ENCODE measurements at regions not wholly inside any gene's neighbourhood (a gene's known extent, or its start where the extent isn't known, plus 50 kb on each side); places are given as distances from the start of the nearest gene placed in this dataset.

DNA sequence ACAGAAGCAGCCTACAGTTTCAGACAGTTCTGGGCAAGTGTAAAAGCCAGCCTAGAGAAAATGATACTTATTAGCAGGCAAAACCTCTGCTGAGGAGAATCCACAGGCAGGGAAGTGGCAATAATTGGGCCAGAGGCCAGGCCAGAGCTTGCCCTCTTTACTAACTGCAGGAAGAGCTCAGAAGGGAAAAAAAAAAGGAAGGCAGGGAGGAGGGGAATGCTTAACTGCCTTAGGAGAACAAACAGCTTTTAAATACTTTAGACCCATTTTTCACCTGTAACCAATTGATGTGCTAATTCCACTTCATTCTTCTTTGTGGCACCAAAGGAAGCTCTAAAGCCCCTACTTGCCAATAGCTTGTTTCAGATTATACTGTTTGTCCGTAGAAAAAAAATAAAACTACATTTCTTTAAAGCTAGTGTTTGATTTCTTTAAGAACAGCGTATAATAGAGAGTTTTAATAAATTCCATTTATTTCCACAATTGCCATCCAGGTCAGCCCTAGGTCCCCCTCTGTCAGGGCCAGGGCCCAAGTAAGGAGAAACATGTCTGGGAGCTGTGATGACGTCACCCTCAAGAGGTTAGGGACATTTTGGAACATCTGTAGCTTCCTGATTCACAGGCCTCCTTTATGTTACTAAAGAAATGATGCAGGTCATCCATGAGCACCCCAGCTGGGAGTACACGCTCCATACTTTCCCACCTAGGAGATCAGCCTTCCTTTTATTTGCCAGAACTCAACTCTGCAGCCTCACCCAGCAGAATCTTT lies 384.3 kb downstream of the CDC5L start:
- no peaks in the 10 kb centered on the region for H3K36me3 Mint-ChIP-seq (ENCODE audit: insufficient read depth)
- H3K4me1 Mint-ChIP-seq (ENCODE audit: low read depth) = no peaks in the 10 kb centered on the region
- H3K4me3 Mint-ChIP-seq (ENCODE audit: low read depth) = no peak overlapping the region
- peaks cover 16% of the 10 kb centered on the region for H3K27me3 Mint-ChIP-seq
- TF ChIP-seq, protein P1, sequence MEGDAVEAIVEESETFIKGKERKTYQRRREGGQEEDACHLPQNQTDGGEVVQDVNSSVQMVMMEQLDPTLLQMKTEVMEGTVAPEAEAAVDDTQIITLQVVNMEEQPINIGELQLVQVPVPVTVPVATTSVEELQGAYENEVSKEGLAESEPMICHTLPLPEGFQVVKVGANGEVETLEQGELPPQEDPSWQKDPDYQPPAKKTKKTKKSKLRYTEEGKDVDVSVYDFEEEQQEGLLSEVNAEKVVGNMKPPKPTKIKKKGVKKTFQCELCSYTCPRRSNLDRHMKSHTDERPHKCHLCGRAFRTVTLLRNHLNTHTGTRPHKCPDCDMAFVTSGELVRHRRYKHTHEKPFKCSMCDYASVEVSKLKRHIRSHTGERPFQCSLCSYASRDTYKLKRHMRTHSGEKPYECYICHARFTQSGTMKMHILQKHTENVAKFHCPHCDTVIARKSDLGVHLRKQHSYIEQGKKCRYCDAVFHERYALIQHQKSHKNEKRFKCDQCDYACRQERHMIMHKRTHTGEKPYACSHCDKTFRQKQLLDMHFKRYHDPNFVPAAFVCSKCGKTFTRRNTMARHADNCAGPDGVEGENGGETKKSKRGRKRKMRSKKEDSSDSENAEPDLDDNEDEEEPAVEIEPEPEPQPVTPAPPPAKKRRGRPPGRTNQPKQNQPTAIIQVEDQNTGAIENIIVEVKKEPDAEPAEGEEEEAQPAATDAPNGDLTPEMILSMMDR (IDR thresholded peaks at IDR 0.05; ENCODE audit: unreplicated experiment) = no peak
- no peaks in the 10 kb centered on the region for H3K9me3 Mint-ChIP-seq (ENCODE audit: low read depth)
- peak overlapping the region; percentile 87 for H3K27ac Mint-ChIP-seq
- DNase-seq (ENCODE audit: low spot score, unreplicated experiment) = no peak

- peaks cover 10% of the 10 kb centered on the region for H3K27me3 Mint-ChIP-seq
These were observed 385.3 kb downstream of the CDC5L start for GRCh38 chr6:44772838-44773237.

GRCh38 chr6:44775121-44775520 lies 387.6 kb downstream of the CDC5L start:
- H3K4me3 Mint-ChIP-seq (ENCODE audit: low read depth) = no peak overlapping the region
- TF ChIP-seq, protein P1 (IDR thresholded peaks at IDR 0.05; ENCODE audit: unreplicated experiment) = no peak
- H3K9me3 Mint-ChIP-seq (ENCODE audit: low read depth) = no peaks in the 10 kb centered on the region
- no peaks in the 10 kb centered on the region for H3K4me1 Mint-ChIP-seq (ENCODE audit: low read depth)
- peaks cover 2% of the 10 kb centered on the region for H3K27me3 Mint-ChIP-seq
- H3K27ac Mint-ChIP-seq = no peak overlapping the region
- DNase-seq (ENCODE audit: low spot score, unreplicated experiment) = no peak
- no peaks in the 10 kb centered on the region for H3K36me3 Mint-ChIP-seq (ENCODE audit: insufficient read depth)

More at GRCh38 chr6:44772838-44773237, 385.3 kb downstream of the CDC5L start:
- DNase-seq (ENCODE audit: low spot score, unreplicated experiment) = no peak
- TF ChIP-seq, protein P1 (IDR thresholded peaks at IDR 0.05; ENCODE audit: unreplicated experiment) = no peak
- Mint-ChIP-seq H3K4me1 (ENCODE audit: low read depth) (no peaks in the 10 kb centered on the region), H3K4me3 (ENCODE audit: low read depth) (no peak overlapping the region), H3K9me3 (ENCODE audit: low read depth) (no peaks in the 10 kb centered on the region), H3K36me3 (ENCODE audit: insufficient read depth) (no peaks in the 10 kb centered on the region), H3K27ac (no peak overlapping the region)

DNA sequence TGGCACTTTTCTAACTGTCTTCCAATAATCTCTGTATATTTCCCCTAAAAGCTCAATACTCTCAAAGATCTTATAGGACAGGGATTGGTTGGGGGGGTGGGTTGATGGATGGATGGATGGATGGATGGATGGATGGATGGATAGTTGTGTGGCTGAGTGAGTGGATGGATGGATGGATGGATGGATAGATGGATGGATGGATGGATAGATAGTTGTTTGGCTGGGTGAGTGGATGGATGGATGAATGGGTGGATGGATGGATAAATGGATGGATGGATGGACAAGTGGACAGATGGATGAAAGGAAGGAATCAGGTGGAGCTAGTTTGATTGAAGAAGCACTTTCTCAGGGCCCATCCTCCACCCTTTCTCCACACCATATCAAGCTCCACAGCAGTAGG lies 388.8 kb downstream of the CDC5L start:
- peaks cover 2% of the 10 kb centered on the region for H3K27me3 Mint-ChIP-seq

DNA sequence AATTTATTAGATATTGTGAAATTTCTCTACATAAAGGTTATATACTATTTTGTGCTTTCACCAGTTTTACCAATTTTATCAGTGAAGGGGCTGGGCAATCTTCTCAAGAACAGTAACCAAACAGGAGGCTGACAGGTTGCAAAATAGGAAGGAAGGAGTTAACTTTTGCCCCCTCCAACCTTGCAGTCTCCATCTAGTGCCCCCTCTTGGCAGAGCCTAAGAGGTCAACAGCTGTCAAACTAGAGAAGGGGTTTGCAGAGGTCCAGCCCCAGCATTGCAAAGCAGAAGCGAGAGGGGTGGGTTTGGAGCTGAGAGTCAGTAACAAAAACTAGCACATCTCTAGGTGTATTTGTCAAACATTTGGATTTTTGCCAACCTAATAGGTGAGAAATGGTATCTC lies 391.0 kb downstream of the CDC5L start:
- Mint-ChIP-seq H3K4me3 (ENCODE audit: low read depth) (no peak overlapping the region), H3K27me3 (peaks cover 1% of the 10 kb centered on the region), H3K27ac (no peak overlapping the region), H3K9me3 (ENCODE audit: low read depth) (no peaks in the 10 kb centered on the region), H3K4me1 (ENCODE audit: low read depth) (no peaks in the 10 kb centered on the region), H3K36me3 (ENCODE audit: insufficient read depth) (no peaks in the 10 kb centered on the region)
- TF ChIP-seq, protein P1 (IDR thresholded peaks at IDR 0.05; ENCODE audit: unreplicated experiment) = no peak
- DNase-seq (ENCODE audit: low spot score, unreplicated experiment) = no peak

More for the DNA sequence above, 388.8 kb downstream of the CDC5L start:
- no peak for DNase-seq (ENCODE audit: low spot score, unreplicated experiment)
- H3K9me3 Mint-ChIP-seq (ENCODE audit: low read depth) = no peaks in the 10 kb centered on the region
- no peak overlapping the region for H3K4me3 Mint-ChIP-seq (ENCODE audit: low read depth)
- no peaks in the 10 kb centered on the region for H3K4me1 Mint-ChIP-seq (ENCODE audit: low read depth)
- H3K36me3 Mint-ChIP-seq (ENCODE audit: insufficient read depth) = no peaks in the 10 kb centered on the region
- TF ChIP-seq, protein P1 (IDR thresholded peaks at IDR 0.05; ENCODE audit: unreplicated experiment) = no peak
- no peak overlapping the region for H3K27ac Mint-ChIP-seq
